GM12891 (cell line): ENCODE measurements at regions not wholly inside any gene's neighbourhood (a gene's known extent, or its start where the extent isn't known, plus 50 kb on each side); places are given as distances from the start of the nearest gene placed in this dataset.
"Not testable (repeated sequence)": the region's sequence is repeated elsewhere in the genome, so short reads cannot be mapped to it uniquely, and the experiment has no call there.

Source experiments
- DNase-seq: peaks from one replicate; pipeline ENCODE4 v3.0.0; 2011; ENCODE audit warnings: low spot score; ENCODE audit not compliant: insufficient read length
- FAIRE-seq: peaks from 2 replicates; lab custom pipeline; 2011; peaks lifted over from hg19 to GRCh38; lab: Jason Lieb, UNC
- PAX5 ChIP-seq: IDR thresholded peaks from 2 replicates; pipeline ENCODE4 v1.6.1; 2011; ENCODE audit warnings: low read length, moderate library complexity, mild to moderate bottlenecking; ENCODE audit not compliant: insufficient read depth, severe bottlenecking
- POLR2A ChIP-seq: IDR thresholded peaks from 2 replicates; pipeline ENCODE4 v1.6.1; 2011; ENCODE audit warnings: low read depth, low read length, control low read depth
- POLR2AphosphoS5 ChIP-seq: IDR thresholded peaks from 2 replicates; pipeline ENCODE4 v1.6.1; 2011; ENCODE audit warnings: low read depth, low read length, control low read depth
- POU2F2 ChIP-seq: IDR thresholded peaks from 2 replicates; pipeline ENCODE4 v1.6.1; 2011; ENCODE audit warnings: low read depth, mild to moderate bottlenecking, control low read depth, low read length, moderate library complexity
- SPI1 ChIP-seq: IDR thresholded peaks from 2 replicates; pipeline ENCODE4 v1.6.1; 2011; ENCODE audit warnings: low read depth, low read length, control low read depth
- TAF1 ChIP-seq: IDR thresholded peaks from 2 replicates; pipeline ENCODE4 v1.6.1; 2011; ENCODE audit warnings: low read depth, low read length, control low read depth

GRCh38 chr1:89436856-89437255 lies 73.0 kb downstream of the GBP6 start:
- DNase-seq (no peak), FAIRE-seq (peak; percentile 20)
- TF ChIP-seq TAF1: no peak
- no peak for TF ChIP-seq POU2F2
- no peak for TF ChIP-seq PAX5
- TF ChIP-seq POLR2A: no peak
- no peak for TF ChIP-seq POLR2AphosphoS5
- TF ChIP-seq SPI1: no peak

- not testable (repeated sequence) for DNase-seq, FAIRE-seq
Measured at GRCh38 chr1:89438301-89438700, 74.4 kb downstream of the GBP6 start.

- FAIRE-seq: no peak
- TF ChIP-seq POU2F2 (no peak), TAF1 (no peak), POLR2A (no peak), POLR2AphosphoS5 (no peak), SPI1 (no peak), PAX5 (no peak)
- no peak for DNase-seq
Measured at GRCh38 chr1:89440911-89441310, 77.1 kb downstream of the GBP6 start.

- FAIRE-seq: no peak
- no peak for TF ChIP-seq POLR2AphosphoS5
- no peak for TF ChIP-seq SPI1
- no peak for TF ChIP-seq POLR2A
- no peak for TF ChIP-seq POU2F2
- TF ChIP-seq TAF1: no peak
- TF ChIP-seq PAX5: no peak
- DNase-seq: no peak
Measured at GRCh38 chr1:89444791-89445190, 79.8 kb upstream of the LRRC8B start.

GRCh38 chr1:89451011-89451410 lies 73.6 kb upstream of the LRRC8B start:
- FAIRE-seq: peak; percentile 28
- no peak for DNase-seq
- TF ChIP-seq POLR2A (no peak), POU2F2 (no peak), PAX5 (no peak), TAF1 (no peak), SPI1 (no peak), POLR2AphosphoS5 (no peak)

- no peak for DNase-seq
- TF ChIP-seq TAF1: no peak
- TF ChIP-seq POLR2AphosphoS5: no peak
- TF ChIP-seq PAX5: no peak
- TF ChIP-seq SPI1: no peak
- no peak for TF ChIP-seq POU2F2
- no peak for TF ChIP-seq POLR2A
- FAIRE-seq: no peak
Measured at GRCh38 chr1:89453123-89453972, 71.3 kb upstream of the LRRC8B start.

- TF ChIP-seq SPI1 (0 out of 2 replicates have a peak, but pooled peaks have one; percentile 30), POU2F2 (no peak)
- FAIRE-seq (peak; percentile 66), DNase-seq (no peak)
Measured at GRCh38 chr1:89454845-89455521, 69.6 kb upstream of the LRRC8B start.

- no peak for TF ChIP-seq SPI1
- TF ChIP-seq TAF1: no peak
- no peak for TF ChIP-seq PAX5
- no peak for TF ChIP-seq POU2F2
- TF ChIP-seq POLR2AphosphoS5: no peak
- TF ChIP-seq POLR2A: no peak
- FAIRE-seq (no peak), DNase-seq (no peak)
Measured at GRCh38 chr1:89457046-89457445, 67.6 kb upstream of the LRRC8B start.

GRCh38 chr1:89459081-89459480 lies 65.5 kb upstream of the LRRC8B start:
- DNase-seq (no peak), FAIRE-seq (no peak)
- TF ChIP-seq POU2F2: no peak
- TF ChIP-seq POLR2A: no peak
- TF ChIP-seq PAX5: no peak
- no peak for TF ChIP-seq TAF1
- no peak for TF ChIP-seq SPI1
- TF ChIP-seq POLR2AphosphoS5: no peak
